NOMO-1 treated with dmso at 0.1 percent for 144 hours (cell line): ENCODE measurements at regions not wholly inside any gene's neighbourhood (a gene's known extent, or its start where the extent isn't known, plus 50 kb on each side); places are given as distances from the start of the nearest gene placed in this dataset.

Source experiments
- DNase-seq: peaks from one replicate; lab custom pipeline; 2025; ENCODE audit not compliant: unreplicated experiment; lab: John Stamatoyannopoulos, UW

GRCh38 chr13:26989957-26990713, 181.5 kb downstream of the USP12 start:
- DNase-seq, result no peak

GRCh38 chr13:26989261-26989956, 182.2 kb downstream of the USP12 start:
- DNase-seq, result no peak

GRCh38 chr13:26988059-26988769, 183.4 kb downstream of the USP12 start:
- DNase-seq, result no peak

GRCh38 chr13:26987486-26988013, 184.1 kb downstream of the USP12 start:
- no peak for DNase-seq

GRCh38 chr13:26985285-26985878, 186.2 kb downstream of the USP12 start:
- peak; percentile 84 for DNase-seq

- DNase-seq, result no peak
Observed at GRCh38 chr13:26984337-26984736, 187.3 kb downstream of the USP12 start.

GRCh38 chr13:26983543-26984320, 187.9 kb downstream of the USP12 start:
- no peak for DNase-seq

- no peak for DNase-seq
Observed at GRCh38 chr13:26980099-26981031, 191.2 kb downstream of the USP12 start.

- no peak for DNase-seq
Observed at GRCh38 chr13:26979334-26979733, 192.3 kb downstream of the USP12 start.

GRCh38 chr13:26978081-26978860, 193.3 kb downstream of the USP12 start:
- no peak for DNase-seq

GRCh38 chr13:26977541-26977940, 194.1 kb downstream of the USP12 start:
- peak; percentile 77 for DNase-seq

GRCh38 chr13:26976313-26976712, 195.3 kb downstream of the USP12 start:
- no peak for DNase-seq

- no peak for DNase-seq
Observed at GRCh38 chr13:26973946-26974345, 197.7 kb downstream of the USP12 start.

- no peak for DNase-seq
Observed at GRCh38 chr13:26973295-26973694, 198.3 kb downstream of the USP12 start.

GRCh38 chr13:26971990-26972887, 199.4 kb downstream of the USP12 start:
- peak; percentile 91 for DNase-seq

- no peak for DNase-seq
Observed at GRCh38 chr13:26968431-26969341, 202.9 kb downstream of the USP12 start.
